CD4-positive, alpha-beta memory T cell (primary cell): ENCODE measurements at regions not wholly inside any gene's neighbourhood (a gene's known extent, or its start where the extent isn't known, plus 50 kb on each side); places are given as distances from the start of the nearest gene placed in this dataset.

Source experiments
- CTCF ChIA-PET: fragments of 350-600 bp; sonication (Branson Sonifier 250); formaldehyde crosslinking; loops from one replicate; lab custom pipeline; 2021; ENCODE audit warnings: inconsistent platforms; ENCODE audit not compliant: partially characterized antibody; lab: Charles Lee
- POLR2A ChIA-PET: fragments of 350-600 bp; sonication (Branson Sonifier 250); formaldehyde crosslinking; loops from one replicate; lab custom pipeline; 2021; ENCODE audit not compliant: partially characterized antibody; lab: Charles Lee
- DNase-seq, 5 donors: peaks; one replicate each; pipeline versions ENCODE4 v3.0.0 to v3.0.0-alpha.2; 2020 to 2022; ENCODE audit warnings: mixed read lengths in 1 of 5
- H3K27ac ChIP-seq: one replicate; pipeline ENCODE4 v1.7.0; 2013; ENCODE audit warnings: low read depth, low read length
- H3K27me3 ChIP-seq: 2 replicates; pipeline ENCODE4 v1.7.0; 2013; ENCODE audit warnings: mild to moderate bottlenecking, low read length, moderate library complexity; ENCODE audit not compliant: insufficient read depth
- H3K36me3 ChIP-seq: 2 replicates; pipeline ENCODE4 v1.7.0; 2013; ENCODE audit warnings: mild to moderate bottlenecking, low read length, moderate library complexity; ENCODE audit not compliant: insufficient read depth
- H3K4me1 ChIP-seq: 2 replicates; pipeline ENCODE4 v1.7.0; 2013; ENCODE audit warnings: mild to moderate bottlenecking, low read length, moderate library complexity; ENCODE audit not compliant: insufficient read depth
- H3K4me3 ChIP-seq, 2 donors: one replicate each; pipeline ENCODE4 v1.7.0; 2013; ENCODE audit warnings: low read length in 2 of 2, mild to moderate bottlenecking in 1 of 2
- H3K9me3 ChIP-seq, 2 donors: one replicate each; pipeline ENCODE4 v1.7.0; 2013; ENCODE audit warnings: low read length in 2 of 2, control low read depth in 1 of 2; ENCODE audit not compliant: control insufficient read depth in 1 of 2
- H3K27ac Mint-ChIP-seq, 7 donors: one replicate each; pipeline ENCODE4 v1.8.0; 2020 to 2021; ENCODE audit warnings: mixed read lengths in 7 of 7, mild to moderate bottlenecking in 6 of 7, inconsistent platforms in 3 of 7, moderate library complexity in 3 of 7
- H3K27me3 Mint-ChIP-seq, 2 donors: one replicate each; pipeline ENCODE4 v1.8.0; 2020 to 2021; ENCODE audit warnings: mixed read lengths in 2 of 2
- H3K36me3 Mint-ChIP-seq, 2 donors: one replicate each; pipeline ENCODE4 v1.8.0; 2020 to 2021; ENCODE audit warnings: mixed read lengths in 2 of 2, inconsistent platforms in 1 of 2, mild to moderate bottlenecking in 1 of 2
- H3K4me1 Mint-ChIP-seq, 4 donors: one replicate each; pipeline ENCODE4 v1.8.0; 2020 to 2021; ENCODE audit warnings: mixed read lengths in 4 of 4, mild to moderate bottlenecking in 1 of 4
- H3K4me3 Mint-ChIP-seq, 8 donors: one replicate each; pipeline ENCODE4 v1.8.0; 2020 to 2021; ENCODE audit warnings: mixed read lengths in 8 of 8, mild to moderate bottlenecking in 7 of 8, moderate library complexity in 6 of 8, inconsistent platforms in 3 of 8
- H3K9me3 Mint-ChIP-seq, 8 donors: one replicate each; pipeline ENCODE4 v1.8.0; 2020 to 2021; ENCODE audit warnings: mixed read lengths in 8 of 8, mild to moderate bottlenecking in 5 of 8, inconsistent platforms in 3 of 8, moderate library complexity in 1 of 8
- intact Hi-C: fragments of 100-400 bp; cut with micrococcal nuclease; formaldehyde crosslinking; loops from one replicate; pipeline ENCODE4 v1.15.1; 2023

DNA sequence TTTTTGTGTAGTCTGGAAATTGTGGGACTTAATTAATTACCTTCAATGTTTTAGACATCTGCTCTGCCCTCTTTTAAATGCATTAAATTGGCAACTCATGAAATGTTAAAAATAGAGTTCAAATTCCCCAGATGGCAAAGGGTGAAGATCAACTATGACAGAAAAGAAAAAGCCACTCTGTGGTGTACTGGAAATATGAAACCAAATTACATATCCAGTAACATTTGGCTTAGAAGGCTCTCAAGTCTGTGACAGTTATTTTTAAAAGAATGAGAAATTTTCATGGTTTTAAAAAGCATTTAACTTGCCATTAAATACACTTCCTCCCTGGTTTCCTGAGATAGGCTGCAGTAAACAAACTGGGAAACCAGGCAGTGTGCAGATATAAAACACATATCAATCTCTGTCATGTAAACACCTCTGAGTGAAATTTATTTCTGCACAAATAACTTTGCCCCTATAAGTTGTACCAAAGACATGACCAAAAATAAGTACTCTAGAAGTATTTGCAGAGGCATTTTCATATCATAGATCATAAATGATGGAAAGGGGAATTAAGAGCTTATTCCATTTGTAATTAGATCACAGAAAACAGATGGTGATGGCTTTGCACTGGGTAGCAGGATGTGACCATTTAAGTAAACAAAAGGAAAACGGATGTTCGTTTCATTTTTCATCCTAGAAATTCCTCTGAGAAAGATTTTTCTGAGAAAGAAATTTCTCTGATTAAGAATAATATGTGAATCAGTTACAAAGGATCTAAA lies 360.1 kb downstream of the SAMD5 start:
- CTCF ChIA-PET, result no interaction called here
- Histone ChIP-seq H3K4me3 (no peak overlapping the region), H3K27me3 (no peaks in the 10 kb centered on the region)

DNA sequence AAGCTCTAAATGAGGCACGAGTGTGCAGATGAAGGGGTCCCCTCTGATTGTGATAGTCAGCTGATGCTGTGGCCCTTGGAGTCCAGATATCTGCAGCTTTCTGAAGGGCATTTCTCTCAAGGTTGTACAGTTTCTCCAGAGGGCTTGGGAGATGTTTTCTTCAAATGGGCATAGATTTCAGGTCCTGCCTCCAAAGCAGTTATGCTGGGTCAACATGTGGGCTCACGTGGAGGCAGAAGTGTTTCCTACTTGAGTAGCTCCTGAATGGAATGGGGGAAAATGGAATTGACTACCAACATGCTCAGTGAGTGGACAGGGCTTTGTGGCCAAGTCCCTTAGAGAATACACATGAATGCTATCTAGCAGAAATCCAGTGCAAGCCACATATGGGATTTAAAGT lies 360.7 kb downstream of the SAMD5 start:
- H3K4me1 Mint-ChIP-seq, result no peaks in the 10 kb centered on the region
- POLR2A ChIA-PET, result no interaction called here
- intact Hi-C loops, result no loop called here
- H3K4me1 ChIP-seq, result no peaks in the 10 kb centered on the region
- no peaks in the 10 kb centered on the region for H3K9me3 Mint-ChIP-seq
- H3K27ac ChIP-seq, result no peak overlapping the region
- no peaks in the 10 kb centered on the region for H3K36me3 Mint-ChIP-seq
- no peak overlapping the region for H3K4me3 ChIP-seq
- CTCF ChIA-PET, result no interaction called here
- H3K4me3 Mint-ChIP-seq, result no peak overlapping the region
- no peak for DNase-seq
- no peak overlapping the region for H3K27ac Mint-ChIP-seq
- H3K9me3 ChIP-seq, result no peaks in the 10 kb centered on the region
- H3K36me3 ChIP-seq, result no peaks in the 10 kb centered on the region
- H3K27me3 Mint-ChIP-seq, result peaks cover 0 to 2% of the 10 kb centered on the region in 2 donors
- no peaks in the 10 kb centered on the region for H3K27me3 ChIP-seq

More for the DNA sequence above, 360.1 kb downstream of the SAMD5 start:
- Histone ChIP-seq H3K9me3 (no peaks in the 10 kb centered on the region), H3K27ac (no peak overlapping the region), H3K36me3 (no peaks in the 10 kb centered on the region), H3K4me1 (no peaks in the 10 kb centered on the region)
- Mint-ChIP-seq H3K9me3 (no peaks in the 10 kb centered on the region), H3K4me1 (no peaks in the 10 kb centered on the region), H3K27me3 (peaks cover 0 to 2% of the 10 kb centered on the region in 2 donors), H3K27ac (no peak overlapping the region), H3K36me3 (no peaks in the 10 kb centered on the region), H3K4me3 (no peak overlapping the region)
- intact Hi-C loops, result no loop called here
- no peak for DNase-seq
- POLR2A ChIA-PET, result no interaction called here

DNA sequence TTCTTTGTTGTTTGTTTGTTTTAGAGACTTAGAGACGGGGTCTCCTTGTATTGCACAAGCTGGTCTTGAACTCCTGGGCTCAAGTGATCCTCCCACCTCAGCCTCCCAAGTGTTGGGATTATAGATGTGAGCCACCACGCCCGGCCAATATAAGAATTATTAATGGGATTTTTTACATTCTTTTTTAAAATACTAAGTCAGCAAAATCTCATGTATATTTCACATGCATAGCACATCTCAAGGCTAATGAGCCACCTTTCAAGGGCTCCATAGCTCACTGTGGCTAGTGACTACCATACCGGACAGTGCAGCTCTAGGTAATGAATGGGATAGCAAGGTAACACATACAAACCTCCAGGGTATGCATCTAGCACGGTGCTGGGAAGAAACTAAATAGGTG lies 361.4 kb downstream of the SAMD5 start:
- Histone ChIP-seq H3K4me1 (no peaks in the 10 kb centered on the region), H3K4me3 (no peak overlapping the region), H3K36me3 (no peaks in the 10 kb centered on the region), H3K27me3 (no peaks in the 10 kb centered on the region), H3K9me3 (no peaks in the 10 kb centered on the region), H3K27ac (no peak overlapping the region)
- no peak overlapping the region for H3K27ac Mint-ChIP-seq
- no peak for DNase-seq
- H3K4me1 Mint-ChIP-seq, result no peaks in the 10 kb centered on the region
- intact Hi-C loops, result no loop called here
- H3K4me3 Mint-ChIP-seq, result no peak overlapping the region
- ChIA-PET POLR2A (no interaction called here), CTCF (no interaction called here)
- H3K27me3 Mint-ChIP-seq, result peaks cover 0 to 2% of the 10 kb centered on the region in 2 donors
- no peaks in the 10 kb centered on the region for H3K9me3 Mint-ChIP-seq
- no peaks in the 10 kb centered on the region for H3K36me3 Mint-ChIP-seq

DNA sequence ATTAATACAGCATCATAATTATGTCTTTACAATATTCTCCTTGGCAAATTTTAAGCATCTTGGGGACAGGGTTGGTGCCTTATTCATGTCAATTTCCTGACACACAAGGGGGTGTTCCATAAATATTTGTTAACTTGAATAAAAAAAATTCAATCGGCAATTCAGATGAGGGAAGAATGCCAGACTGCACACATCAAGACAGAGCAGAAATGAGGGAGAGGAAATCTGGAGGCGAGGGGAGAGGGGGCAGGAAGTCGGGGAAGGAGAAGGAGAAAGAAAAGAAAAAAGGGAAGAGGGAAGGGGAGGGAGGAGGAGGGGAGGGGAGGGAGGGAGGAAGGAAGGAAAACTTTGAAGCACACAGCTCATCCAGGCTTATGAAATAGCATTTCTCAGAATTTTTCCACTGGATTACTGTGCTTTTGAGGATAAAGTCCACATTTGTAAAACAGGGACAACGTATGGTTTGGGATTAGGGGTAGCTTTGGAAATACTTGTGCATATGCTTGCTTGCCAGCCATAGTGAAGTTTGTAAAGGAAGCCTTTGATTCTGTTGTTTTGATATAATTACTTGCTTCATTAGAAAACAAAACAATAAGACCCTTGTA lies 362.1 kb downstream of the SAMD5 start:
- H3K27me3 Mint-ChIP-seq, result no peaks in the 10 kb centered on the region
- no peaks in the 10 kb centered on the region for H3K9me3 ChIP-seq
- no peaks in the 10 kb centered on the region for H3K9me3 Mint-ChIP-seq
- ChIA-PET POLR2A (no interaction called here), CTCF (no interaction called here)
- H3K36me3 ChIP-seq, result no peaks in the 10 kb centered on the region
- H3K4me1 ChIP-seq, result no peaks in the 10 kb centered on the region
- no peak overlapping the region for H3K4me3 ChIP-seq
- H3K36me3 Mint-ChIP-seq, result no peaks in the 10 kb centered on the region
- H3K4me3 Mint-ChIP-seq, result no peak overlapping the region
- H3K4me1 Mint-ChIP-seq, result no peaks in the 10 kb centered on the region
- no peak overlapping the region for H3K27ac Mint-ChIP-seq
- H3K27ac ChIP-seq, result no peak overlapping the region
- intact Hi-C loops, result no loop called here
- H3K27me3 ChIP-seq, result no peaks in the 10 kb centered on the region
- DNase-seq, result no peak

DNA sequence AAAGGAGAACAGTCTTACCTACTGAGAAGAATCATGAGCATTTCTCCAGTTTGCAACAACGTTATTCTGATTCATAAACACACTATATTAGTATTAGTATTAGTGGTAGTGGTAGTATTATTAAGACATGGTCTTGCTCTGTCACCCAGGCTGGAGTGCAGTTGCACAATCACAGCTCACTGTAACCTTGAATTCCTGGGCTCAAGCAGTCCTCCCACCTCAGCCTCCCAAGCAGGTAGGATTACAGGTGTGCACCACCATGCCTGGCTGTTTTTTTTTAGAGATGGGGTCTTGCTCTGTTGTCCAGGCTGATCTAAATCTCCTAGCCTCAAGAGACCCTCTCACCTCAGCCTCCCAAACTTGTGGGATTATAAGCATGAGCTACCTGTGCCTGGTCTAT lies 363.5 kb downstream of the SAMD5 start:
- Histone ChIP-seq H3K27me3 (no peaks in the 10 kb centered on the region), H3K9me3 (no peaks in the 10 kb centered on the region), H3K4me1 (no peaks in the 10 kb centered on the region), H3K4me3 (no peak overlapping the region), H3K36me3 (no peaks in the 10 kb centered on the region), H3K27ac (no peak overlapping the region)
- no peaks in the 10 kb centered on the region for H3K4me1 Mint-ChIP-seq
- intact Hi-C loops, result no loop called here
- ChIA-PET CTCF (no interaction called here), POLR2A (no interaction called here)
- DNase-seq, result no peak
- no peak overlapping the region for H3K27ac Mint-ChIP-seq
- H3K9me3 Mint-ChIP-seq, result no peaks in the 10 kb centered on the region
- no peaks in the 10 kb centered on the region for H3K27me3 Mint-ChIP-seq
- no peaks in the 10 kb centered on the region for H3K36me3 Mint-ChIP-seq
- H3K4me3 Mint-ChIP-seq, result no peak overlapping the region

DNA sequence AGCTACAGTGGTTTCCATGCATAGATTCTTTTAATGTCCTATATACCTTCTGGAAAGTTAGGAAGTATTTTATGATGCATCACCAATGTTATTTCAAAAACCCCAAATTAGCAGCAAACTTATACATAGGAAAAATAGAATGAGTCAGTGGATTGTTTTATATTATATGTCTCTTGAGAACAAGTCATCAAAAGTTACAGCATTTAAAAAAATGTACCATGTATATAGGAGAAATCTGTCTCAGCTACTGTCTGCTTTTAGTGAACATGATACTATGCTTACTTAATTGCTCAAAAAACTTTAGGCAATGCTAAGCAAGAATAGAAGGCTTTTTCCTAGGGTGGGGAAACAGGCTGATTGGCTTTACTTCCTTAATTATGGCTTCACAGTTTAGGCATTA lies 365.3 kb downstream of the SAMD5 start:
- Mint-ChIP-seq H3K9me3 (no peaks in the 10 kb centered on the region), H3K36me3 (no peaks in the 10 kb centered on the region), H3K4me3 (no peak overlapping the region), H3K4me1 (no peaks in the 10 kb centered on the region), H3K27me3 (no peaks in the 10 kb centered on the region), H3K27ac (no peak overlapping the region)
- no peaks in the 10 kb centered on the region for H3K27me3 ChIP-seq
- intact Hi-C loops, result no loop called here
- no peak for DNase-seq
- no peaks in the 10 kb centered on the region for H3K36me3 ChIP-seq
- no peaks in the 10 kb centered on the region for H3K9me3 ChIP-seq
- no peak overlapping the region for H3K27ac ChIP-seq
- CTCF ChIA-PET, result no interaction called here
- no peak overlapping the region for H3K4me3 ChIP-seq
- H3K4me1 ChIP-seq, result no peaks in the 10 kb centered on the region
- POLR2A ChIA-PET, result no interaction called here

DNA sequence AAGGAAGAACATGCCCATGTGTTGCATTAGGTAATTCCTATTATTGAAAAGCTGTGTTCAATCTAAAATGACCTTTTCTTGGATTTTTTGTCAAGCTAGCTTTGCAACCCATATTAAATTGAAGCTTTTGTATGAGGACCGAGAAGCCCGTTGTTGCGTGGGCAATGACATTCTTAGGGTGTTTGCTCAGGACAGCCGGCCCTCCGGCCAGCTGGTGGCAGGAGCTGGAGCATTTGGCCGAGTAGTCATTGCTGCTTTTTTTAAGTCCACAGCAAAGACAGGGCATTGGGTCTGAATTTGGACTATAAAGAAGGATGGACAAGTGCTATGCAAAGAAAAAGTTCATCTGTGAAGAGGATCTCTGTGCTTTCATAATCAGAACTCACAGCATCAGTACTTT lies 365.8 kb downstream of the SAMD5 start:
- CTCF ChIA-PET, result no interaction called here
- H3K36me3 ChIP-seq, result no peaks in the 10 kb centered on the region
- Mint-ChIP-seq H3K4me1 (no peaks in the 10 kb centered on the region), H3K9me3 (no peaks in the 10 kb centered on the region), H3K27ac (no peak overlapping the region), H3K27me3 (no peaks in the 10 kb centered on the region), H3K36me3 (no peaks in the 10 kb centered on the region), H3K4me3 (no peak overlapping the region)
- no peak overlapping the region for H3K4me3 ChIP-seq
- no peaks in the 10 kb centered on the region for H3K27me3 ChIP-seq
- no peak overlapping the region for H3K27ac ChIP-seq
- POLR2A ChIA-PET, result no interaction called here
- H3K9me3 ChIP-seq, result no peaks in the 10 kb centered on the region
- DNase-seq, result no peak
- H3K4me1 ChIP-seq, result no peaks in the 10 kb centered on the region
- intact Hi-C loops, result no loop called here
